Cardiac septum (tissue), 1 donor: ENCODE measurements at regions not wholly inside any gene's neighbourhood (a gene's known extent, or its start where the extent isn't known, plus 50 kb on each side); places are given as distances from the start of the nearest gene placed in this dataset.

Experiments
- DNase-seq: peaks from one replicate; pipeline ENCODE4 v3.0.0-alpha.2; 2020; ENCODE audit warnings: low spot score
- intact Hi-C: fragments of 100-400 bp; cut with DNase I; formaldehyde crosslinking; loops from one replicate; pipeline ENCODE4 v1.14.0; 2022
- donor health status: DM: no; HTN: no; CAD: no.

- intact Hi-C loops = no loop called here
- no peak for DNase-seq
Observed at GRCh38 chr18:44520981-44521667, 159.6 kb upstream of the SETBP1 start.

- no peak for DNase-seq
- intact Hi-C loops = no loop called here
Observed at GRCh38 chr18:44521668-44522022, 159.0 kb upstream of the SETBP1 start.

- DNase-seq = no peak
- intact Hi-C loops = no loop called here
Observed at GRCh38 chr18:44526705-44527415, 153.8 kb upstream of the SETBP1 start.

- DNase-seq = no peak
- intact Hi-C loops = no loop called here
Observed at GRCh38 chr18:44533071-44533470, 147.6 kb upstream of the SETBP1 start.

GRCh38 chr18:44536046-44536445, 144.6 kb upstream of the SETBP1 start:
- intact Hi-C loops = no loop called here
- no peak for DNase-seq

GRCh38 chr18:44536619-44537018, 144.1 kb upstream of the SETBP1 start:
- intact Hi-C loops = no loop called here

GRCh38 chr18:44537526-44537925, 143.2 kb upstream of the SETBP1 start:
- intact Hi-C loops = no loop called here
- DNase-seq = no peak

More at GRCh38 chr18:44536619-44537018, 144.1 kb upstream of the SETBP1 start:
- DNase-seq = no peak

- intact Hi-C loops = no loop called here
- DNase-seq = no peak
Observed at GRCh38 chr18:44539926-44540325, 140.8 kb upstream of the SETBP1 start.

- intact Hi-C loops = no loop called here
- DNase-seq = no peak
Observed at GRCh38 chr18:44541159-44541558, 139.5 kb upstream of the SETBP1 start.

GRCh38 chr18:44541781-44542180, 138.9 kb upstream of the SETBP1 start:
- intact Hi-C loops = no loop called here
- no peak for DNase-seq

- no peak for DNase-seq
- intact Hi-C loops = no loop called here
Observed at GRCh38 chr18:44543387-44543786, 137.3 kb upstream of the SETBP1 start.

- intact Hi-C loops = no loop called here
- DNase-seq = no peak
Observed at GRCh38 chr18:44545359-44545985, 135.2 kb upstream of the SETBP1 start.

GRCh38 chr18:44546954-44547353, 133.7 kb upstream of the SETBP1 start:
- no peak for DNase-seq
- intact Hi-C loops = no loop called here

GRCh38 chr18:44548291-44549221, 132.1 kb upstream of the SETBP1 start:
- no peak for DNase-seq
- intact Hi-C loops = no loop called here

GRCh38 chr18:44552706-44553105, 128.0 kb upstream of the SETBP1 start:
- no peak for DNase-seq
- intact Hi-C loops = no loop called here

GRCh38 chr18:44556296-44556695, 124.4 kb upstream of the SETBP1 start:
- intact Hi-C loops = no loop called here
- DNase-seq = no peak

GRCh38 chr18:44557616-44558151, 123.0 kb upstream of the SETBP1 start:
- intact Hi-C loops = no loop called here
- no peak for DNase-seq

- no peak for DNase-seq
- intact Hi-C loops = no loop called here
Observed at GRCh38 chr18:44558767-44559166, 121.9 kb upstream of the SETBP1 start.

GRCh38 chr18:44562986-44563385, 117.7 kb upstream of the SETBP1 start:
- no peak for DNase-seq
- intact Hi-C loops = no loop called here

GRCh38 chr18:44564922-44565321, 115.8 kb upstream of the SETBP1 start:
- DNase-seq = no peak
- intact Hi-C loops = no loop called here
